Type B pancreatic cell (in vitro differentiated cells): ENCODE measurements at regions not wholly inside any gene's neighbourhood (a gene's known extent, or its start where the extent isn't known, plus 50 kb on each side); places are given as distances from the start of the nearest gene placed in this dataset.

Experiments
- DNase-seq: peaks from one replicate; pipeline ENCODE4 v3.0.0; 2021; ENCODE audit warnings: mixed read lengths; ENCODE audit not compliant: unreplicated experiment; ENCODE audit errors: extremely low spot score
- H3K27ac Mint-ChIP-seq: 2 replicates; pipeline ENCODE4 v1.8.0; 2021; ENCODE audit warnings: mild to moderate bottlenecking, mixed read lengths
- H3K27me3 Mint-ChIP-seq: 2 replicates; pipeline ENCODE4 v1.8.0; 2021; ENCODE audit warnings: mixed read lengths
- H3K36me3 Mint-ChIP-seq: 2 replicates; pipeline ENCODE4 v1.8.0; 2021; ENCODE audit warnings: mixed read lengths
- H3K4me1 Mint-ChIP-seq: one replicate; pipeline ENCODE4 v1.8.0; 2021; ENCODE audit warnings: mixed read lengths; ENCODE audit not compliant: unreplicated experiment
- H3K4me3 Mint-ChIP-seq: 2 replicates; pipeline ENCODE4 v1.8.0; 2021; ENCODE audit warnings: mild to moderate bottlenecking, mixed read lengths
- H3K9me3 Mint-ChIP-seq: 2 replicates; pipeline ENCODE4 v1.8.0; 2021; ENCODE audit warnings: mixed read lengths
- TF ChIP-seq, protein P1 (sequence below): fragments of 200-600 bp; sonication (generic); conservative IDR thresholded peaks from 2 replicates; pipeline ENCODE4 v1.5.0; 2021; ENCODE audit warnings: antibody characterized with exemption, mild to moderate bottlenecking

DNA sequence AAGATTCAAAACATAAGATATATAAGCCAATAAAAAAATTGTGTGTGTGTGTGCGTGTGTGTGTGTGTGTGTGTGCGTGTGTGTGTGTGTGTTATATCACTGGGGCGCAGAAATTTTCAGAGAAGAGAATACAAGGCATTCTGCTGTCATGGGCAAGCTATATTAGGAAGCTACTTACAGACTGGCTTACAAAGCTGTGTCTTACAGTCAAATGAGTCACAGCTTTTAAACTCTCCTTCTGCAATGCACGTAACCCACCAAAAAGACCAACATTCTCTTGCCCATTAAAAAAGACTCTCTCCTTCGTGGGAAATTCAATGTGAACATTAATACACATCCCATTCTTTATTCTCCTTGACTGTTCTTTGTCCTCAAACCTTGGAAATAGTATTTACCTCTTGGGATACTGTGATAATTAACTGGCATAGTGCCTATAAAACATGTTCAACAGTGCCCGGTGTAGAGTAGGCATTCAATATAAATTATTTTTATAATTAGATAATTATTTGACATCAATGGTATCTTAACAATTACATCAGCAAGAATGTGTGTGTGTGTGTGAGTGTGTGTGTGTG is 860.4 kb upstream of the SOX9 start:
- TF ChIP-seq, protein P1, sequence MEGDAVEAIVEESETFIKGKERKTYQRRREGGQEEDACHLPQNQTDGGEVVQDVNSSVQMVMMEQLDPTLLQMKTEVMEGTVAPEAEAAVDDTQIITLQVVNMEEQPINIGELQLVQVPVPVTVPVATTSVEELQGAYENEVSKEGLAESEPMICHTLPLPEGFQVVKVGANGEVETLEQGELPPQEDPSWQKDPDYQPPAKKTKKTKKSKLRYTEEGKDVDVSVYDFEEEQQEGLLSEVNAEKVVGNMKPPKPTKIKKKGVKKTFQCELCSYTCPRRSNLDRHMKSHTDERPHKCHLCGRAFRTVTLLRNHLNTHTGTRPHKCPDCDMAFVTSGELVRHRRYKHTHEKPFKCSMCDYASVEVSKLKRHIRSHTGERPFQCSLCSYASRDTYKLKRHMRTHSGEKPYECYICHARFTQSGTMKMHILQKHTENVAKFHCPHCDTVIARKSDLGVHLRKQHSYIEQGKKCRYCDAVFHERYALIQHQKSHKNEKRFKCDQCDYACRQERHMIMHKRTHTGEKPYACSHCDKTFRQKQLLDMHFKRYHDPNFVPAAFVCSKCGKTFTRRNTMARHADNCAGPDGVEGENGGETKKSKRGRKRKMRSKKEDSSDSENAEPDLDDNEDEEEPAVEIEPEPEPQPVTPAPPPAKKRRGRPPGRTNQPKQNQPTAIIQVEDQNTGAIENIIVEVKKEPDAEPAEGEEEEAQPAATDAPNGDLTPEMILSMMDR = no peak
- H3K4me3 Mint-ChIP-seq = no peak overlapping the region
- peaks cover 3% of the 10 kb centered on the region for H3K9me3 Mint-ChIP-seq
- peaks cover 2% of the 10 kb centered on the region for H3K27me3 Mint-ChIP-seq
- no peak for DNase-seq
- H3K4me1 Mint-ChIP-seq = no peaks in the 10 kb centered on the region
- no peaks in the 10 kb centered on the region for H3K36me3 Mint-ChIP-seq
- H3K27ac Mint-ChIP-seq = no peak overlapping the region

DNA sequence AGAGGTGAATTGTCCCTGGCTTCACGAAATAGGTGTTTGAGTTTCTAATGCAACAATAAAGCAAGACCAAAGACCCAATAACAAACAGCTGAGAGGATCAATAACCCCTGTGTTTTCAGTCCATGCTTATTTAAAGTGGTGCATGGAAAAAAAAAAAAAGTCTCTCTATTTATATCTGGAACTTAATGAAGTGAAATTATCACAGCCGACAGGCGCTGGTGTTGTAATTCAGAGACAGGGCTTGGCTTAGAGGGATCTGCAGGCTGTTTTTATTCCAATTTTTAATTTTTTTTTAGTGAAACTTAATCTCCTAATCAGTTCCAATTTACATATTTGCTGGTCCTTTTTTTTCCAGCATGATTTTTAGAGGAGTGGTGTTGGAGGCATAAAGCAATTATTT is 858.2 kb upstream of the SOX9 start:
- Mint-ChIP-seq H3K27ac (no peak overlapping the region), H3K4me1 (no peaks in the 10 kb centered on the region), H3K4me3 (no peak overlapping the region), H3K36me3 (no peaks in the 10 kb centered on the region), H3K27me3 (peaks cover 4% of the 10 kb centered on the region), H3K9me3 (peaks cover 18% of the 10 kb centered on the region)
- DNase-seq = no peak
- TF ChIP-seq, protein P1 = no peak

DNA sequence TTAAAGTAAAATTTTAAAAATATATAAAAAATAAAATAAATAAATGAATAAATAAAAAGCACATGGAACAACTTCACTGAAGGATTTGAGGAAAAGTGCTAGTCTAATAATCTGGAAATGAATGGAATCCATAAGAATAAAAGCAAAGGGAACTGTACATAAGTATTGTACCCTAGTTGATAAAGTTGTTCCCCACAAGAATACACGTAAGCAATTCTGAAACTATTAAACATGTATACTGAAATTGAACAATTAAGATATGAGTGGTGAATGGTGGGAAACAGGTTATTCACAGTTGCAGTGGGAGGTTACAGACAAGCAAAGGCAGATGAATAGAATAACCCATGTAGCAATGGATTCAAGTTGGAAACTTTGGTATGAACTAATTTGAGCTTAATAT is 853.2 kb upstream of the SOX9 start:
- Mint-ChIP-seq H3K9me3 (peaks cover 18% of the 10 kb centered on the region), H3K4me1 (no peaks in the 10 kb centered on the region)
- TF ChIP-seq, protein P1 = no peak

DNA sequence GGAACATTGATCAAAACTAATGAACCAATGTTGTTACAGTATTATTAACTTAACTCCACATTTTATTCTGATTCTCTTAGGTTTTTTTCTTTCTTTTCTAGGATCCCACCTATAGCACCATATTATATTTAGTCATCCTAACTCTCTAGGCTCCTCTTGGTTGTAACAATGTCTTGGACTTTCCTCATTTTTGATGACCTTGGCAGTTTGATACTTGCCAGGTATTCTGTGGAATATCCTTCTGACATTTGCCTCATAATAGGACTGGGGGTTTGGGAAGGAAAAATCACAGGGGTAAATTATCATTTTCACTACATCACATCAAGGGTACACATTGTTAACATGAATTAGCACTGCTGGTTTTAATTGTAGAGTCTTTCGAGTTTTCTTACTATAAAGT is 851.6 kb upstream of the SOX9 start:
- TF ChIP-seq, protein P1 = no peak
- H3K27ac Mint-ChIP-seq = no peak overlapping the region
- no peak for DNase-seq
- H3K4me3 Mint-ChIP-seq = no peak overlapping the region
- no peaks in the 10 kb centered on the region for H3K4me1 Mint-ChIP-seq
- H3K36me3 Mint-ChIP-seq = no peaks in the 10 kb centered on the region
- H3K27me3 Mint-ChIP-seq = peaks cover 4% of the 10 kb centered on the region
- H3K9me3 Mint-ChIP-seq = peaks cover 18% of the 10 kb centered on the region

More for the DNA sequence above, 853.2 kb upstream of the SOX9 start:
- H3K27me3 Mint-ChIP-seq = peaks cover 4% of the 10 kb centered on the region
- no peak overlapping the region for H3K4me3 Mint-ChIP-seq
- H3K27ac Mint-ChIP-seq = no peak overlapping the region
- no peak for DNase-seq
- H3K36me3 Mint-ChIP-seq = no peaks in the 10 kb centered on the region

DNA sequence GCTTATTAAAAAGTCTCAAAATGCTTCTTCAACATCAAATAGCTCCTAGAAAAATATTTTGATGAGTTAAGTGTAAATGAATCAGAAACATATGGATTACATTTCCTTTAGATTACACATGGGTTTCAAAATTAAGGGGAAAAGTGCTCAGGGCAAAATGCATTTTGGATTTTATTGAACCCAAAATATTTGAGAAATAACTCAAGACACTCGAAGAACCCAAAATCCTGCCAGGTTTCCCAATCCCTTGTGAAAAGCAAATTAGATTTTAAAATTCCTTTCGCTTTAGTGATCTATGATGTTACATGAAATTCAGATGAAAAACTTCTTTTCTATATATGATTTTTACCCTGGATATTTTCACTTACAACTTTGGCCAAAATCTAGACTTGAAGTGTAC is 847.4 kb upstream of the SOX9 start:
- no peak overlapping the region for H3K4me3 Mint-ChIP-seq

More for the DNA sequence above, 847.4 kb upstream of the SOX9 start:
- no peaks in the 10 kb centered on the region for H3K4me1 Mint-ChIP-seq
- no peaks in the 10 kb centered on the region for H3K27me3 Mint-ChIP-seq
- H3K27ac Mint-ChIP-seq = no peak overlapping the region
- H3K36me3 Mint-ChIP-seq = no peaks in the 10 kb centered on the region
- no peak for DNase-seq
- TF ChIP-seq, protein P1 = no peak
- no peaks in the 10 kb centered on the region for H3K9me3 Mint-ChIP-seq
